RWPE1 (cell line): ENCODE measurements at regions not wholly inside any gene's neighbourhood (a gene's known extent, or its start where the extent isn't known, plus 50 kb on each side); places are given as distances from the start of the nearest gene placed in this dataset.

ENCODE experiments used
- CTCF ChIA-PET: fragments of 350-600 bp; sonication (Branson Sonifier 250); formaldehyde crosslinking; extraction: SDS; loops from one replicate; lab custom pipeline; 2021; lab: Yijun Ruan, JAX
- POLR2A ChIA-PET: fragments of 400-600 bp; formaldehyde crosslinking; extraction: SDS; loops from one replicate; lab custom pipeline; 2020; ENCODE audit warnings: antibody characterized with exemption; ENCODE audit not compliant: low non-redundant PET; lab: Yijun Ruan, JAX
- DNase-seq: peaks from one replicate; pipeline ENCODE4 v3.0.0; 2012; ENCODE audit warnings: low spot score
- H3K27ac ChIP-seq: fragments of 450-650 bp; 2 replicates; pipeline ENCODE4 v1.5.1; 2017
- TF ChIP-seq, protein P1 (sequence below): fragments of 450-650 bp; conservative IDR thresholded peaks from 2 replicates; pipeline ENCODE4 v1.5.1; 2017; ENCODE audit warnings: low read depth, mild to moderate bottlenecking

GRCh38 chr7:47672271-47672791 is 90.4 kb upstream of the TNS3 start:
- ChIA-PET CTCF (no interaction called here), POLR2A (no interaction called here)
- TF ChIP-seq, protein P1, sequence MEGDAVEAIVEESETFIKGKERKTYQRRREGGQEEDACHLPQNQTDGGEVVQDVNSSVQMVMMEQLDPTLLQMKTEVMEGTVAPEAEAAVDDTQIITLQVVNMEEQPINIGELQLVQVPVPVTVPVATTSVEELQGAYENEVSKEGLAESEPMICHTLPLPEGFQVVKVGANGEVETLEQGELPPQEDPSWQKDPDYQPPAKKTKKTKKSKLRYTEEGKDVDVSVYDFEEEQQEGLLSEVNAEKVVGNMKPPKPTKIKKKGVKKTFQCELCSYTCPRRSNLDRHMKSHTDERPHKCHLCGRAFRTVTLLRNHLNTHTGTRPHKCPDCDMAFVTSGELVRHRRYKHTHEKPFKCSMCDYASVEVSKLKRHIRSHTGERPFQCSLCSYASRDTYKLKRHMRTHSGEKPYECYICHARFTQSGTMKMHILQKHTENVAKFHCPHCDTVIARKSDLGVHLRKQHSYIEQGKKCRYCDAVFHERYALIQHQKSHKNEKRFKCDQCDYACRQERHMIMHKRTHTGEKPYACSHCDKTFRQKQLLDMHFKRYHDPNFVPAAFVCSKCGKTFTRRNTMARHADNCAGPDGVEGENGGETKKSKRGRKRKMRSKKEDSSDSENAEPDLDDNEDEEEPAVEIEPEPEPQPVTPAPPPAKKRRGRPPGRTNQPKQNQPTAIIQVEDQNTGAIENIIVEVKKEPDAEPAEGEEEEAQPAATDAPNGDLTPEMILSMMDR, result no peak
- no peak for DNase-seq
- H3K27ac ChIP-seq, result no peak overlapping the region

DNA sequence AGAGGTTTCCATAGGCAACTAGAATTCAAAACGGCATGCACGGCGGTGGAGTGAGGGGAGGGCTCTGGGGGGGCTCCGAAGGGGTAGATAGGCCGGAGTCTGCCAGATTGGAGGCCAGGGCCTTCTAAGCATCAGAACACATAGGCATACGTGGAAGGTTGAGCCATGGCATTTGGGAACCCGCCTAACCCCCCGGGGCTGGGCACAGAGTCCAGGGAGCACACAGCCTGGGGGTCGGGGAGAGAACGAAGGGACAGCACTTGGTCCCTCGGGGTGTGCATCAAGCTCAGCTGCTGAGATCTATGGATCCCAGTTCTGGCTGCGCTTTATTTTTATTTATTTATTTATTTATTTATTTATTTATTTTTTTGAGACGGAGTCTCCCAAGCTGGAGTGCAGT is 89.4 kb upstream of the TNS3 start:
- H3K27ac ChIP-seq, result no peak overlapping the region
- POLR2A ChIA-PET, result no interaction called here
- DNase-seq, result no peak
- TF ChIP-seq, protein P1, result no peak
- CTCF ChIA-PET, result no interaction called here

- ChIA-PET CTCF (no interaction called here), POLR2A (no interaction called here)
- no peak for DNase-seq
- TF ChIP-seq, protein P1, result no peak
- H3K27ac ChIP-seq, result no peak overlapping the region
Measured at GRCh38 chr7:47670729-47671128, 88.8 kb upstream of the TNS3 start.

- CTCF ChIA-PET, result no interaction called here
- POLR2A ChIA-PET, result no interaction called here
- TF ChIP-seq, protein P1, result no peak
- H3K27ac ChIP-seq, result no peak overlapping the region
- no peak for DNase-seq
Measured at GRCh38 chr7:47669901-47670384, 88.0 kb upstream of the TNS3 start.

GRCh38 chr7:47669178-47669891 is 87.4 kb upstream of the TNS3 start:
- ChIA-PET CTCF (no interaction called here), POLR2A (no interaction called here)
- TF ChIP-seq, protein P1, result no peak
- H3K27ac ChIP-seq, result no peak overlapping the region
- DNase-seq, result peak; percentile 64

- no peak overlapping the region for H3K27ac ChIP-seq
- TF ChIP-seq, protein P1, result no peak
- POLR2A ChIA-PET, result no interaction called here
- CTCF ChIA-PET, result no interaction called here
- DNase-seq, result no peak
Measured at GRCh38 chr7:47666164-47666862, 84.4 kb upstream of the TNS3 start.
